Fibroblast of pulmonary artery (primary cell): ENCODE measurements at regions not wholly inside any gene's neighbourhood (a gene's known extent, or its start where the extent isn't known, plus 50 kb on each side); places are given as distances from the start of the nearest gene placed in this dataset.

Experiments used
- DNase-seq: peaks from one replicate; pipeline ENCODE4 v3.0.0-alpha.2; 2010; ENCODE audit warnings: low read depth
- H3K4me3 ChIP-seq: replicated peaks from 2 replicates; pipeline ENCODE4 v1.5.1; 2011; ENCODE audit warnings: low read depth, mild to moderate bottlenecking, control low read depth, low read length, moderate library complexity
- TF ChIP-seq, protein P1 (sequence below): IDR thresholded peaks from 2 replicates; pipeline ENCODE4 v1.5.1; 2011; ENCODE audit warnings: mild to moderate bottlenecking, control low read depth, low read length, inconsistent platforms; ENCODE audit errors: missing control alignments

DNA sequence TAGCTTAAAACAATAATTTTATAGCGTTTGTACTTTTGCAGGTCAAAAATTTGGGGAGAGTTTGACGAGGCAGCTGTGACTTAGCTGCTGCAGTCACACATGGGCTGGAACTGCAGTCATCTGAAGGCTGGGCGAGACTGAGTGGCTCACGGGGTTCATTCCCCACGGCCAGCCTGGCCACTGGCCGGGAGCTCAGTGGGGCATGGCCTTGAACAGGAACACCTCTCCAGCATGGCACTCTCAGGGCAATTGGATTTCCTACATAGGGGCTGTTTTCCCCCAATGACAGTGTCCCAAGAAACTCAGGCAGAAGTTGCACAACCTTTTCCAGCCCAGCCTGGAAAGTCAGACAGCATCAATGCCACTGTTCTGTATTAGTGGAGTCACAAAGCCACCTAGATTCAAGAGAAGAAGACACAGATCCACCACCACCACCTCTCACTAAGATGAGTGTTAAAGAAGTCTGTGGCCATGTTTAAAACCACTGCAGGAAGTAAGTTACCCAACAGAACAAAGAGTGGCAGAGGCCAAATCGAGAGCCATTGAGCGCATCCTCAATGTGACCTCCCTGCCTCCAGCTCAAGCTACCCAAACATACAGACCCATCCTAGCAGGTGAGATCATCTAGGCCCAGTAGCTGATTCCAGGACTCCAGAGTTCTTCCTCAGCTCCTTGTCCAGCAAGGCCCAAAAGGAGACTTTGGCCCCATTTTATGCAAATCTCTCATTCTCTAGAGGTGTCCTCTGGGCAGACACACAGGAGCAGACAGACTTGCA, 618.7 kb upstream of the CADM1 start:
- DNase-seq, result no peak
- H3K4me3 ChIP-seq, result no peak overlapping the region
- TF ChIP-seq, protein P1, sequence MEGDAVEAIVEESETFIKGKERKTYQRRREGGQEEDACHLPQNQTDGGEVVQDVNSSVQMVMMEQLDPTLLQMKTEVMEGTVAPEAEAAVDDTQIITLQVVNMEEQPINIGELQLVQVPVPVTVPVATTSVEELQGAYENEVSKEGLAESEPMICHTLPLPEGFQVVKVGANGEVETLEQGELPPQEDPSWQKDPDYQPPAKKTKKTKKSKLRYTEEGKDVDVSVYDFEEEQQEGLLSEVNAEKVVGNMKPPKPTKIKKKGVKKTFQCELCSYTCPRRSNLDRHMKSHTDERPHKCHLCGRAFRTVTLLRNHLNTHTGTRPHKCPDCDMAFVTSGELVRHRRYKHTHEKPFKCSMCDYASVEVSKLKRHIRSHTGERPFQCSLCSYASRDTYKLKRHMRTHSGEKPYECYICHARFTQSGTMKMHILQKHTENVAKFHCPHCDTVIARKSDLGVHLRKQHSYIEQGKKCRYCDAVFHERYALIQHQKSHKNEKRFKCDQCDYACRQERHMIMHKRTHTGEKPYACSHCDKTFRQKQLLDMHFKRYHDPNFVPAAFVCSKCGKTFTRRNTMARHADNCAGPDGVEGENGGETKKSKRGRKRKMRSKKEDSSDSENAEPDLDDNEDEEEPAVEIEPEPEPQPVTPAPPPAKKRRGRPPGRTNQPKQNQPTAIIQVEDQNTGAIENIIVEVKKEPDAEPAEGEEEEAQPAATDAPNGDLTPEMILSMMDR, result no peak

DNA sequence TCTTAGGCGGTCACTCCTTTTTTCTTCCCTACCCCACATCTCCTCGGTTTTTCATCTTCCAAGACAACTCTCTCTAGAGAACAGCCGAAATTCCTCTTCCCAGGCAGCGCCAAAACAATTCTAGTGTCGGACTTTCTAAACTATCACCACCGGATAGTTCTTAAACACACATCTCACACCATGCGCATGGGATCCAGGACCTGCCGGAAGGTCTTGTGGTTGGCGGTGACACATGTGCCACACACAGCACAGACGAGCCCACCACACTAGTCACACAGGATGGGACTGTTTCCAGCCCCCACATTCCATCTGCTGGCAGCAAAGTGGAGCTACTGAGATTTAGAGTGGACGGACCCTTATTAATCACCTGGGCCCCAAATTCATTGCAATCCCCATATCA, 614.9 kb upstream of the CADM1 start:
- TF ChIP-seq, protein P1, result no peak
- no peak overlapping the region for H3K4me3 ChIP-seq
- no peak for DNase-seq

DNA sequence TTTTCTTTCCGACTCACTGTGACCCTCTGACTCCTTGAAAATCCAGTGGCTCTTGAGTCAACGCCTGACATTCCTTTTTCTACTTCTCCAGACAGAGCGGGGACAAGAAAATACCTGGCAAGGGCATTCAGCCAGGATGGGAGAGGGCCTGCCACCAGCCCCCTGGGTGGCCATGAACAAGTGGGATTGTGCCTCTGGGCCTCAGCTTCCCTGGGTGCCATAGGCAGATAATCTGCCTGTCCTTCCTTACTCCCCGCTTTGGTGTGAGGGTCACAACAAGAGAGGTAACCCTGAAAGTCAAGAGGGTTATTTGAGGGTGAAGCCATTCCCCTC, 613.9 kb upstream of the CADM1 start:
- H3K4me3 ChIP-seq, result no peak overlapping the region
- no peak for DNase-seq
- TF ChIP-seq, protein P1, result no peak

DNA sequence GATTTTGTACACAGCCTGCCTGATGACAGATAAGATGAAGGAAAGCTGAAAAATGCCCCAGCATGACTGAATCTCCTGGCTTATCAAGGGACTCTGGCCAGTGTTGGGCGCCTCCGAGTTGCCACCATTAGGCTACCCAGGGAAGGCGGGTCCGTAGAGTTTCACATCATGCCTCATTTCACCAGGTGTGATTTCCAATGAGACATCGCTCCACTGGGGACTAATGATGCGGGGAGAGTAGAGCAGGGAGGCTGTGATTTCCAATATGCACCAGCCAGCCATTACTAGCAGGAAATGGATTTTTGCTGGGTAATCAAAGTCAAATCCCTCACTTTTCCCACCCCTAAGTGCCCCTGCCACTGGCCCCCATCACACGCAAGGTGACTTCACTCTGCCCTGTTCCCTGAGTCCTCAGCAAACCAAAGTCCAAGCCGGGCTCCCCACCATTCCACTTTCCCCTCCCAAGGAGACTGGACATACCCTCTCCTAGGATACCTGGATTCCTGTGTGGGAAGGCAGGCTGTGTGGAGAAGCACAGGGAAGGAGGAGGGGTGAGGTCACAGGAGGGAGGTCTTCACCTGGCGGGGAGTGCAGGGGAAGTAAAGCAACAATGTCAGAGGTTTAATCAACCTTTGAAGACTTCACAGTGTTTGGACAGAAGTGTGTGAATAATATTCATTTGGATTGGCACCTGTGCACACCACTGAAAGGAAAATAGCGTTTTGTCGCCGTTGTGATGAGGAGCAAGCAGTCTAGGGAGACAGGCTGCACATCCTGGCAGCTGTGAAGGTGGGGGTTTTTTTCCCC, 613.3 kb upstream of the CADM1 start:
- no peak for DNase-seq
- TF ChIP-seq, protein P1, result no peak
- no peak overlapping the region for H3K4me3 ChIP-seq

DNA sequence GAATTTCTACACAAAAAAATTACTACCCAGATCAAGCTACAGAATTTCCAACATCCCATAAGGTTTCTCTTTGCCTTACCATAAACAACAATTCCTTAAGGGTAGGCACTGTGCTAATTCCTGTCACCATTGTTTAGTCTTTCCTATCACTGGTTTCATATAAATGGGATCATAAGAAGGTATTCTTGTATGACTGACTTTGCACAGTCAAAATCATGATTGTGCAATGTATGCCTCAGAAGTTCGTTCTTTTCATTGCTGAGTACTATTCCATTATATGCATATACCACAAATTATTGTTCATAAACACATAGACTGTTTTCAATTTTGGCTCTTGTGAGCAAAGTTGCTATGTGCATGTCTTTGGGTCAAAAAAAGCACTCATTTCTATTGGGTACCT, 611.6 kb upstream of the CADM1 start:
- no peak overlapping the region for H3K4me3 ChIP-seq
- TF ChIP-seq, protein P1, result no peak
- no peak for DNase-seq

DNA sequence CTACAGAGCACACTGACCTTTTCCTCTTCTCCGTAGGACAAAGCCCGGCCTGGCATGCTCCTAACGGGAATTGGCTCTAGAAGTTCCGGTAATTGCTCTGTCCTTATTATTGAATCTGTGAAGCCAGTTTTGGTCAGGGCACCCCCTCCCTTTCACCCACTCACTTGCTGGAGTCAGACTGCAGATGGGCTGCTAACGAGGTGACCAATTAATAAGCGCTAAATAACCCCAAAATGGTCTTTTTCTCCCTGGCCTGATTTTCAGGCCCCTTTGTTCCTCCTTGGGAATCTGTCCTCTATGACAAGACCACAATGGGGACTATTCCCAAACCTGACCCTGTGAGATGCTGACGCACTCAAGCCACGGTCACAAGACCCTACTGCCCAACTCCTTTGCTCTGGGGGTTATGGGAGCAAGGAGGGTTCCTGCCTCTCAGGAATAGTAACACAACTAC, 610.0 kb upstream of the CADM1 start:
- TF ChIP-seq, protein P1, result no peak
- no peak overlapping the region for H3K4me3 ChIP-seq
- no peak for DNase-seq
